ENCODE measurements at regions not wholly inside any gene's neighbourhood (a gene's known extent, or its start where the extent isn't known, plus 50 kb on each side); places are given as distances from the start of the nearest gene placed in this dataset.

GRCh38 chr5:130651440-130651839 is 513.6 kb downstream of the HINT1 start:
- TF ChIP-seq POLR2A (IDR thresholded peaks at IDR 0.05), result no peak
- TF ChIP-seq CTCF (IDR thresholded peaks at IDR 0.05), result no peak
- H3K9me3 ChIP-seq (replicated peaks in 1 of 3), result no peaks in the 10 kb centered on the region
- DNase-seq, result no peak
- H3K36me3 ChIP-seq (replicated peaks in 1 of 2), result no peaks in the 10 kb centered on the region
- WGBS, 4 donors, result 36 to 55% (median 49%) methylated on average over 1 of the region's 1 CpG
- no peak overlapping the region for H3K27ac ChIP-seq
- intact Hi-C loops (cut with DNase I), result no loop called here
- no peak overlapping the region for H3K4me3 ChIP-seq
- no peaks in the 10 kb centered on the region for H3K27me3 ChIP-seq
- no peaks in the 10 kb centered on the region for H3K4me1 ChIP-seq (replicated peaks in 1 of 2)

- Histone ChIP-seq H3K9me3 (replicated peaks in 1 of 3) (no peaks in the 10 kb centered on the region), H3K4me1 (replicated peaks in 1 of 2) (no peaks in the 10 kb centered on the region), H3K27ac (no peak overlapping the region), H3K27me3 (no peaks in the 10 kb centered on the region), H3K4me3 (no peak overlapping the region), H3K36me3 (replicated peaks in 1 of 2) (no peaks in the 10 kb centered on the region)
- intact Hi-C loops (cut with DNase I), result no loop called here
- 84 to 92% (median 86%) methylated on average over 5 of the region's 5 CpGs for WGBS, 4 donors
- TF ChIP-seq POLR2A (IDR thresholded peaks at IDR 0.05), result no peak
- no peak for TF ChIP-seq CTCF (IDR thresholded peaks at IDR 0.05)
- DNase-seq, result no peak
These were observed 521.7 kb downstream of the HINT1 start for GRCh38 chr5:130643321-130643720.

- TF ChIP-seq POLR2A (IDR thresholded peaks at IDR 0.05), result no peak
- no peak for TF ChIP-seq CTCF (IDR thresholded peaks at IDR 0.05)
- Histone ChIP-seq H3K9me3 (replicated peaks in 1 of 3) (no peaks in the 10 kb centered on the region), H3K4me3 (no peak overlapping the region), H3K27me3 (no peaks in the 10 kb centered on the region), H3K4me1 (replicated peaks in 1 of 2) (no peaks in the 10 kb centered on the region), H3K27ac (no peak overlapping the region), H3K36me3 (replicated peaks in 1 of 2) (no peaks in the 10 kb centered on the region)
- intact Hi-C loops (cut with DNase I), result no loop called here
- 57 to 100% (median 62%) methylated on average over 1 to 2 of the region's 2 CpGs for WGBS, 4 donors
- no peak for DNase-seq
These were observed 522.6 kb downstream of the HINT1 start for GRCh38 chr5:130642461-130642860.

GRCh38 chr5:130627145-130627544 is 537.9 kb downstream of the HINT1 start:
- H3K27me3 ChIP-seq, result no peaks in the 10 kb centered on the region
- H3K36me3 ChIP-seq (replicated peaks in 1 of 2), result no peaks in the 10 kb centered on the region
- no peak for TF ChIP-seq CTCF (IDR thresholded peaks at IDR 0.05)
- no peak for TF ChIP-seq POLR2A (IDR thresholded peaks at IDR 0.05)
- H3K27ac ChIP-seq, result no peak overlapping the region
- H3K4me1 ChIP-seq (replicated peaks in 1 of 2), result no peaks in the 10 kb centered on the region
- no peak overlapping the region for H3K4me3 ChIP-seq
- no peak for DNase-seq
- no peaks in the 10 kb centered on the region for H3K9me3 ChIP-seq (replicated peaks in 1 of 3)
- intact Hi-C loops (cut with DNase I), result no loop called here
